ENCODE measurements at regions not wholly inside any gene's neighbourhood (a gene's known extent, or its start where the extent isn't known, plus 50 kb on each side); places are given as distances from the start of the nearest gene placed in this dataset.

- no peak for TF ChIP-seq EZH2 (IDR thresholded peaks at IDR 0.05; ENCODE audit: borderline replicate concordance)
- TF ChIP-seq CTCF (IDR thresholded peaks at IDR 0.05; ENCODE audit: poor library complexity), result no peak
These were observed 671.0 kb upstream of the SLITRK1 start for GRCh38 chr13:84553227-84553626.
